Skin epidermis (tissue), 12 donors: ENCODE measurements at regions not wholly inside any gene's neighbourhood (a gene's known extent, or its start where the extent isn't known, plus 50 kb on each side); places are given as distances from the start of the nearest gene placed in this dataset.
"Not testable (repeated sequence)": the region's sequence is repeated elsewhere in the genome, so short reads cannot be mapped to it uniquely, and the experiment has no call there.

ENCODE experiments used
- H3K27ac ChIP-seq, 21 experiments: fragments of 200-600 bp; sonication (generic) in 11 of 21; one replicate each; pipeline ENCODE4 v1.5.0; 2020; ENCODE audit warnings: mild to moderate bottlenecking in 3 of 21, inconsistent platforms in 2 of 21, moderate library complexity in 2 of 21
- H3K4me3 ChIP-seq, 7 experiments: fragments of 200-600 bp; sonication (generic) in 2 of 7; one replicate each; pipeline ENCODE4 v1.5.0; 2020; ENCODE audit warnings: inconsistent platforms in 2 of 7, mild to moderate bottlenecking in 2 of 7, moderate library complexity in 1 of 7

GRCh38 chr7:66493235-66494205 is 135.2 kb upstream of the KCTD7 start:
- Histone ChIP-seq H3K27ac (peak overlapping the region; percentile 75 to 97 (median 93)), H3K4me3 (peak overlapping the region; percentile 45 to 80 (median 64))

- Histone ChIP-seq H3K27ac (no peak overlapping the region), H3K4me3 (no peak overlapping the region)
Observed at GRCh38 chr7:66497346-66497745, 131.3 kb upstream of the KCTD7 start.

- Histone ChIP-seq H3K27ac (no peak overlapping the region), H3K4me3 (no peak overlapping the region)
Observed at GRCh38 chr7:66500087-66500486, 128.6 kb upstream of the KCTD7 start.

DNA sequence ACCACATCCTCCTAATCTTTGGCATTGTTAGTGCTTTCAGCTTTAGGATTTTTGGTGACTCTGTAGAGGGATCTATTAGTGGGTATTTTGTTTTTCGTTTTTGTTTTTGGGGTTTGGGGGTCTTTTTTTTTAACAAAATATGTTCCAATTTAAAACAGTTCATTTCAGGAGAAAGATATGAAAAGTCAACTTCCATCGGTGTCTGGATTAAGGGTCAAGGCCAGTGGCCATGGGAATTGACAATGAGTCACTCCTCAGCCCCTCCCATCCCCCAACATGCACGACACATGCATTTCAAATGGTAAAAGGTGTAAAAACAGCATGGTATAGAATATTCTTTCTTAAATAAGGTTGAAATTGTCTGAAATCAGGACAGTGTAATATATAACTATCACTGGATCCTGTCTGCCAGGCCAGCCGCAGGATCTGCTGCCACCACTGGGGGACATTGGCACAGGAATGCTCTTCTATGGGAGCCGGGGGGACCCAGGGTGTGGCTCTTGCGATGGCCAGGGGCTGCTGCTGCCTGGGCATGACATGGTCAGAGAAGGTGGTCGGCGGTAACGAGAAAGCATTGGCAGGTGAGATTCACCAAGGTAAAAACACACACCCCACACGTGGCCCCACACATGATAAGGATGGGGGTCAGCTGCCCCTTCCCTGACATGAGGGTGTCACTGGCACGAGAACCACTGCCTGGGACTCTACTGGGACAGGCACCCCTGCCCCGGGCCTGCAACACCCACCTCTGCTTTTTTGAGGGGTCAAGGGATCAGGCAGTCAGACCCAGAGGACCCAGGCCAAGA is 126.2 kb upstream of the KCTD7 start:
- Histone ChIP-seq H3K4me3 (no peak overlapping the region), H3K27ac (no peak overlapping the region)

DNA sequence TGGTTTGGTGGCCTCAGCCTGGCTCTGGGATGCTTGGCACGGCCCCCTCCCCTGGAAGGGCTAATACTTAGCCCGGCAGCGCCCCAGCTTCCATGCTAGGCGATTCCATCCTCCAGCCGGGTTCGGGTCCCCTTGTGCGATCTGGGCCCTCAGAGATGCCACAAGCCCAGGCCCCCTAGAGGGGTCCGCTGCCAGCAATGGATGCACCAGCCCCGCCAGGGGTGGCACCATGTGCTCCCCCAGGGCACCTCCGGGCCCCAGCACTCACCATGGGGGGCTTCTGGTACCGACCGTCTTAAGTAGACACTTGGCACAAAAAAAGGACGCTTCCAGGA is 125.7 kb upstream of the KCTD7 start:
- Histone ChIP-seq H3K27ac (no peak overlapping the region), H3K4me3 (no peak overlapping the region)

DNA sequence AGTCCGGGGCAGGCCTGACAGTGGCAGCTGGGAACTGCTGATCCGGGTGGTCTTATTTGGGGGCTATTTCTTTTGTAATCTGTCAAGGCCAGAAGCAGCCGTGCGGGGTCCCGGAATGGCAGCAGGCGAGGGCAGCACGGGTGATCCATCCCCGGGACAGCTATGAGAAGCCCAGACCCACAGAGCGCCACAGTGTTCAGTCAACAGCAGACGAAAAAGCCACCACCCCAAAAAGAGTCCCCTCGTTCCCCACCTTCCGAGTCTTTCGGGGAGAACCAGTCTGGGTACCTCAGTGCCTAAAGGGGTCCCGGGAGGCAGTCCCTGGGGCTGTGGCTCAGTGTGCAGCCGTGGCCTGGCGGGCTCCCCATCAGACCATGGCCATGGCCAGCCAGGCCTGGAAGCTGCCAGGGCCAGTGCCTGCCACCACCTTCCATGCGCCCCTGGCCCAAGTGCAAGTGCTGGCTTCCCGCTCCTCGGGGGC is 125.1 kb upstream of the KCTD7 start:
- H3K27ac ChIP-seq, result no peak overlapping the region
- H3K4me3 ChIP-seq, result no peak overlapping the region

GRCh38 chr7:66504131-66504530 is 124.5 kb upstream of the KCTD7 start:
- Histone ChIP-seq H3K27ac (no peak overlapping the region), H3K4me3 (no peak overlapping the region)

- Histone ChIP-seq H3K4me3 (no peak overlapping the region), H3K27ac (no peak overlapping the region)
Observed at GRCh38 chr7:66505009-66505408, 123.7 kb upstream of the KCTD7 start.

DNA sequence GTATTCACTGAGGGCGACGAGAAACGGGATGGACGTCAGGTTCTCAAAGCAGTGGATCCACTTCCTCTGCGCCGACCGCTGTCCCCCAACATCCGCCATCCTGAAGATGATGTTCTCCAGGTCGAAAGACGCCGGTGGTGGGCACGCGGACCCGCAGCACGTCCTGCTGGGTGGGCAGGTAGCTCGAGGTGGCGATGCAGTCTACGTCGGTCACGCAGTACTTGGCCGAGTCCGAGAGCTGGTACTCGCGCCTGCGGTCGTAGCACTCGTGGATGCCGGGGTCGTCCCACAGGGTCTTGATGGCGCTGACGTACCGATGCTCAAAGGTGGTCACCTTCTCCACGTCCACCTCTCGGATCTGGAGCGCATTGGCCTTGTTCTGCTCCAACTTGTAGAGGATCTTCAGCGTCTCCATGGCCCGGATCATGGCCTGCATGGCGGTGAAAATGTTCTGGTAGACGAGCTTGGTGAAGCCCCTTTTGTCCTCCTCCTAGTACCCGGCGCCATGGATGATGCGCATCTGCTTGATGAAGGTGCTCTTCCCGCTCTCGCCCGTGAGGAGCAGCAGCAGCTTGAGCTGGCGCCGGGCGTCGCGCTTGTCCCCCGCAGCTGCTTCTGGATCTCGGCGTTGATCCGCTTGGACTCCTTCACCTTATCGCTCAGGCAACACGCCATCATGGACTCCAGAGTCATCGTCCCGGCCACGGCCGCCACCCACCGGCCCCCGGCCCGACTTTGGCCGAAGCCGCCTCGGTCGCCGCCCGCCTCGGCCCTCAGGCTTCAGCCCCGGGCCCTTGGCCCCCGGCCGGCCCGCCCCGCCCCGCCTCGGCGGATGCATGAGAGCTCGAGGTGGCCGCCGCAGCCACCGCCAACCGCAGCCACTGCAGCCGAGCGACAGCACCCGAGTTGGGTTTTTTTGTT is 122.9 kb upstream of the KCTD7 start:
- H3K4me3 ChIP-seq, result peak overlapping the region in 5 of 7 experiments; percentile 6 to 27 (median 11)
- no peak overlapping the region for H3K27ac ChIP-seq

GRCh38 chr7:66506703-66507102 is 122.0 kb upstream of the KCTD7 start:
- peak overlapping the region in 1 of 7 experiments; percentile 25 for H3K4me3 ChIP-seq

GRCh38 chr7:66507764-66508296 is 120.9 kb upstream of the KCTD7 start:
- Histone ChIP-seq H3K27ac (no peak overlapping the region), H3K4me3 (no peak overlapping the region)

More at GRCh38 chr7:66506703-66507102, 122.0 kb upstream of the KCTD7 start:
- H3K27ac ChIP-seq, result not testable (repeated sequence)

GRCh38 chr7:66508431-66508830 is 120.2 kb upstream of the KCTD7 start:
- Histone ChIP-seq H3K27ac (no peak overlapping the region), H3K4me3 (no peak overlapping the region)

GRCh38 chr7:66514050-66514449 is 114.6 kb upstream of the KCTD7 start:
- Histone ChIP-seq H3K27ac (no peak overlapping the region), H3K4me3 (no peak overlapping the region)

GRCh38 chr7:66517212-66517909 is 111.3 kb upstream of the KCTD7 start:
- no peak overlapping the region for H3K27ac ChIP-seq

DNA sequence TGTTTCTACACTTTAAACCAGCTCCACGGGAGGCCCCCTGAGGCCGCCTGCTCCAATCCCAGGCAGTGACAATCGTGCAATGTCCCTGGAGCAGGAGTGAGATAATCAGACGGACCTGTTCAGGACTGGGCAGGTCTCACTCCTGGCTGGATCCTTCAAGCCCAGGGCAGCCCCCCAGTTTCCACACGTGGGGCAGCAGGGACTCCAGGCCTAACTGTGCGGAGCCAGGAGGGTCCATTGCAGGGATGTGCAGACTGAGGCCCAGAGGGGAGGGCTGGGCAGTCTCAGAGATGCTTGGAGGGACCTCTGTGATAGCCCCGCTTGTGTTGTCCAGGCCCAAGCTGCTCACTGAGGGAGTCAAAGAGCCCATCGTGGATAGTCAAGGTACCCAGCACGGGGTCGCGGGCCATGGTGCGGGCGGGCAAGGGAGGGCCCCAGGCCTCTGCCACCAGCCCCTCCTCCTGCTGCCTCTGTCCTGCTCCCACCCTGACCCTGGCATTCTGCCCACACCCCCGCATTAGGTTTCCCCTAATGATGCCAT is 110.5 kb upstream of the KCTD7 start:
- Histone ChIP-seq H3K27ac (no peak overlapping the region), H3K4me3 (no peak overlapping the region)

More at GRCh38 chr7:66517212-66517909, 111.3 kb upstream of the KCTD7 start:
- H3K4me3 ChIP-seq, result no peak overlapping the region

GRCh38 chr7:66521675-66522074 is 107.0 kb upstream of the KCTD7 start:
- Histone ChIP-seq H3K4me3 (no peak overlapping the region), H3K27ac (no peak overlapping the region)

DNA sequence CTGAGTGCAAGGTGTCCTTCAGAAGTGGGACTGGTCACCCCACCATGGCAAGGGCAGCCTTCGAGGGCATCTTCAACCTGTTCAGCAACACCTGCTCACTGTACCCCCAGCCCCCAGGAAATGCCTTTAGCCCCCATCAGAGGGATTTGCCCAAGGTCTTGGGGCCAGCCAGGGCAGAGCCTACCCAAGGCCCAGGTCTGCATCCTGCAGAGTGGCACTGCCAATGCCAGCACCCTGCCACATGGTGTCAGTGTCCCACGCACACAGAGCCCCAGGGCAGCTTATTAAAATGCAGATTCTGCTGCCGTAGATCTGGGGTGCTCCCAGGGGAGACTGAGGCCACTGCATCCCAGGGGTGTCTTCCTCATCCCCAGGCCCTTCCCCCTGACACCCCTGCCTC is 106.2 kb upstream of the KCTD7 start:
- Histone ChIP-seq H3K27ac (no peak overlapping the region), H3K4me3 (no peak overlapping the region)

- Histone ChIP-seq H3K27ac (no peak overlapping the region), H3K4me3 (no peak overlapping the region)
Observed at GRCh38 chr7:66523409-66523808, 105.3 kb upstream of the KCTD7 start.
